GM19467 (cell line): ENCODE measurements at regions not wholly inside any gene's neighbourhood (a gene's known extent, or its start where the extent isn't known, plus 50 kb on each side); places are given as distances from the start of the nearest gene placed in this dataset.

Source experiments
- ATAC-seq: cut with Tn5 transposase; IDR thresholded peaks from one replicate; pipeline ENCODE4 v1.9.1; 2021; ENCODE audit warnings: mild to moderate bottlenecking, moderate library complexity; ENCODE audit not compliant: unreplicated experiment

DNA sequence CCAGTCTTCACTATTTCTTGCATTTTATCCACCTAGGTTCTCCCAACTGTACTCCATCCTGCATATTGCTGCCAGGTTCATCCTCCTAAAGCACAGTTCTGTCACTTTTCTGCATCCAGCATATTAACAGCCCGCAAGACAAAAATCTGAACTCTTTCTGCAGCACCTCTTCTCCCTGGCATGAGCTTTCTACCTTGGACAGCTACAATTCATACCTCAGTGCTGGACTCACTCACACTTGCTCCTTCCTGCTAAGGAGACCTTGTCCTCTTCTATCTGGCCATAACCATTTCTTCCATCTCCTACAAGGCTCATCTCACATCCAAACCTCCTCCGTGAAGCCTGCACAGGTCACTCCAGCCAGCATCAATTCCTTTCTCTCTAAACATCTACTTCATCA, 170.1 kb upstream of the GRIP1 start:
- no peak for ATAC-seq

DNA sequence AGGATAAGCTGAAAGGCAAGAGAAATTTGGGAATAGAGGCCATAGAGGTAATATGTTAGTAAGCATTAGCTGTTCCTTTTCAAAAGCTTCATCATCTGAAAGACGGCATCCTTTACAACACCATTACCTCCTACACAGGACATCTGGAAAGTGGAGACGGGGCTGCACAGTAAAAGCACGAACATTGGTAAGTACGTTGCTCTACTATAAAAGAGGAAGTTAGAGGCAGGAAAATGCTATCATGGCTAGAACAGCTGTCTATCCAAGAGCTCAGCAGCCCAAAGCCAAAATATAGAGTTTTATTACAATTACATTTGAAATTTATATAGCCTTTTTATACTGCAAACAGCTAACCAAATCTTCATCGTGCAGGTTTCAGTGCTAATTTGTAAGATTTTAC, 172.3 kb upstream of the GRIP1 start:
- ATAC-seq = no peak

DNA sequence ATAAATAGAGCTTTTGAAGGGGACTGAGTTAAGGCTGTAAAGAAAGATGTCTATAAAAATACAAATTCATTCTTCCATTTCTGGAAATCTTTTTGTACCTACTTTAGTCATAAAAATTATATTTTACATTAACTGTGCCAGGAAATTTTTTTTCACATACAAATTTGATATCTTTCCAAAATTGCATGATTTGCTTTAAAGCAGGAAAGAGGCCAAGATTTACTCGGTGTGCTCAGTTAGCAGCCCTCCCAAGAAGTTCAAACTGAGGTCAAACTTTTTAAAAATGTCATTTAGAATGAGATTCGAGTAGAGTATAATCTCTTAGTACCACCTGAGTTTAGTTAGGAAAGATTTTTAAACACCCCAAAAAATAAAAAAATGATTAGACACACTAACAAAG, 173.2 kb upstream of the GRIP1 start:
- no peak for ATAC-seq

DNA sequence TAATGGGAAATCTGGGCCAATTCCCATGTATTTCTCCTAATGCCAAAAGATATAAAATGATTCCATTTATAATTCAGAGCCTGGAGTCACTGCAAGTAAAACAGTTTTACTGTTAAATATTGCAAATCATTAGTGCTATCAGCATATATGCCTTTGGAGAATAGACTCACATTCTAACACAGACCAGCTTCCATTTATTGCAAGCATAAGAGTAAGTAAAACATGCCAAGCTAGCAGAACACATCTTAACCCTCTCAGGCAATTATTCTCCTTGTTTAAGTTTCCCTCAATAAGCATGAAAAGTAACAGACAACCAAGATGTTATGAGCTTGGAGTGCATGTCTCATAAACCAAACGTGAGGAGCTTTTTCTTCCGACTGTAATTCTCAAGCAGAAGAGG, 173.9 kb upstream of the GRIP1 start:
- no peak for ATAC-seq

DNA sequence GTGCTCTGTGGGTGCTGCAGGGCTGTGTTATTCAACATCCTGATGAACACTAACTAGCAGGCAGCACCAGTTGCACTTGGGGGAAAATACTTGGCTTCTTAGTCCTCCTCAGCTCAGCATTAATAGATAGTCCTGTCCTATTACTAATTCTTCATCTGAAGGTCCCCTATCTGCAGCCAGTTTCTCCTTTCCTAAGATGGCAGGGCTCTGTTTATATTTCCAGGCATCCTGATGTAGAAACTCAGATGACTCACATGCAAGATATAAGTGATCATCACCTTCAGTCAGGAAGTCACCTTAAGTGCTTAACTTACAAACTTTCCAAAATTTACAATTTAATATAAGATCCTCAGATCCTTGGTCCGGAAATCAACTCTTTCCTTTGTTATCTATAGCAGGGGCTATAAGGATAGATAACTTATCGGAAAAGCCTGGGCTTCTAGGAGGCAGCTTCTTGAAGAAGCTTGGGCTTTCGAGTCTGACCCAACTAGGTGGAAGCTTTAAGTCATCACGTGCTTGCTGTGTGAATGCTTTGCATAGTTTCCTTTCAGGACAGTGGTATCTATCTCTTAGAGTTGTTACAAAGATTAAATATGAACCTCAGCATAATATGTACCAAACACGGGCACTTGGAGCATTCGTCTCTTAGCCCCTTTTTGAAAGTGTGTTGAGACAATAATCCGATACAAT, 181.0 kb upstream of the GRIP1 start:
- no peak for ATAC-seq

DNA sequence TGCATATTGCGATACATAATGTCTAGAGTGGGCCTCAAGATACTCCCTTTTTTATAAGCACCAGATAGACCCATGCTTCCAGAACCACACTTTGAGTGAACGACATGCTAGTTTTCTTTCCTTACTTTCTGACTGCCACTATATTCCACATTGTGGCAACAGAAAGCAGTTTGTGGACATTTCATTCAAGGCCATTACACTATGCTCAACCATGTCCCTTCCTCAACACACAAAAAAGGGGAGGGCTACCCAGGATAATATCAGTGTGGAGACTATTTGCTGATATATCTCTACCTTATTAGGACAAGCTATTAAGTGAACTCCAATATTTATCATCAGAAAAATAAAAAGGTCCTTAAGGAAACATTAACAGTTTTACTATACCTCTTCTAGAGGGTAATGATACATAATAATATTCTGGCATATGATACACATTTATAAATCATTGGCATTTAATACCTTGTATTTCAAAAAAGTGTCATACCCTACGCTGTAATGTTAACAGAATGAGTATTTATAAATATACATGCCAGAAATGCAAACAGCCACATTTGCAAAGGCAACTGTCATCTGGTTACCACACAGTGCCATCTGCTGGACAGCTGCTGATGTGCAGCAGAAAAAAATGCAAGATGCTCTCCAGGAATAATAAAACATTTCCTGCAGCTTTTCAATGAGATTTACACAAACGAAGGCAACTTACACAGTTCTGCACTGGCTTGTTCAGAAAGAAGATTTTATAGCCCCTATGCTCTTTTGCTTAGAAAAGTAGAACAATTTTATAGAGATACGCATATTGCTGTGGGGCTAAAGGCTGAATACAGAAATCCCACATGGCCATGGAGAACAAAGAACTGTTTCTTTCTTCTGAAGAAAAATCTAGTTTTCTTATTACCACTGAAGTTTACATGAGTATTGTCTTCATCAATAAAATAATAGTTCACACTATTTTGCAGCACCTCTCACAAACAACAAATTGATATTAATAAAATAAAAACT, 182.2 kb upstream of the GRIP1 start:
- no peak for ATAC-seq

DNA sequence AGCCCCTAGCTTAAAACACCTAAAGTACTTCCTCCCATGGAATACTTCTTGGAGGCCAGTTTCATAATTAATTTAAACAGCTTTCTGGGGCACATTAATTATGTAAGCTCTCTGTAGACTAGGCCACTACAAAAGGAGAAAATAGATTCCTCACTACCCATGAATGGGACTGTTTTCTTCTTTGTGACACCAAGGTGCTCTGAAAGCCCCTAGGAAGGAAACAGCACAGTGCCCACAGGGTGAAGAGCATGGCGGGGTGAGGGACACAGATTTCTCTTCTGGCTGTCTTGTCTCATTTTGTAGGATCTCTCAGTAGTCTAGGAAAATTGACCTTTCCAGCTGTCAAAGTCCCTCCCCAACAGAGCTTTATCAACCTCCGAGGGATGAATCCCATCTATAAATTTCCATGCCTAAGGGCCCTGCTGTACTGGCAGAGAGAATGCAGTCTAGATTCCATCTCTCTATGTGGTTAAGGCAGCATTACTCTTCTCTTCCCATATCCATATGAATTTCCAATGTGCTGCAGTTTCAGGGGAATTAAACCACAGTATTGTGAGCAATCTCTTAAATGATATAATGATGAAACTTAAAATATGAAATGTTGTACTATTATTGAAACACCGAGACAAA, 183.6 kb upstream of the GRIP1 start:
- ATAC-seq = no peak

DNA sequence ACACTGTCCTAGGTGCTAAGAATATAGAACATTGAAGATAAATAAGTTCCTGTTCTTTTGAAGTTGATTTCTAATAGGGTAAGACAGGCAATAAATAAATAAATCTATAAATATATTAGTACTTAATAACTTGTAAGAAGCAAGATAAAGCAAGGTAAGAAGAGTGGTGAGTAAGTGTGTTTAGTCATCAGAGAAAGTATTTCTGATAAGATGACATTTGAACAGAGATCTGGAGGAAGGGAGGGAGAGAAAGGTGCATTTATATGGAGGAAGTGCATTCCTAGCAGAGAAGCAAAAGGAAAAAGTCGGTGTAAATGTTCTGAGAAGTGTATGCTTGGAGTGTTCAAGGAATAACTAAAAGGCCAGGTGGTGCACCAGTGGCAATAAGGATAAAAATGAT, 184.4 kb upstream of the GRIP1 start:
- ATAC-seq = no peak

DNA sequence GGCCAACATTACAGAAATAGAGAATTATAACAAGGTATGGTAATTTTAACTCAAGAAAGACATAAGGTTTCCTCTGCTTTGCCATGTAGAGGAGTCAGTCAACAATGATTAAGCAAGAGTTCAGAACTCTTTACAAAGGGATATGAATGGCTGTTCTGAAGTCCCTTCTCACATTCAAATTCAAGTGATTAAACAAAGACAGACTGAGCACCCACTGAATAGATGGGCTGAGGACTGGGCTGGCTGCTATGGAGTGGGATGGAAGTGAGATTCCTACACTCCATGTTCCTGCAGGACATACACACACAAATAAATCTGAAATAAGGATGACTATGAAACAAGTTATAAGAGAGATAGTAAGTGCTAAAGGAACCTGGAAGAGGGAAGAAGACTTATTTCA, 199.0 kb upstream of the GRIP1 start:
- no peak for ATAC-seq

DNA sequence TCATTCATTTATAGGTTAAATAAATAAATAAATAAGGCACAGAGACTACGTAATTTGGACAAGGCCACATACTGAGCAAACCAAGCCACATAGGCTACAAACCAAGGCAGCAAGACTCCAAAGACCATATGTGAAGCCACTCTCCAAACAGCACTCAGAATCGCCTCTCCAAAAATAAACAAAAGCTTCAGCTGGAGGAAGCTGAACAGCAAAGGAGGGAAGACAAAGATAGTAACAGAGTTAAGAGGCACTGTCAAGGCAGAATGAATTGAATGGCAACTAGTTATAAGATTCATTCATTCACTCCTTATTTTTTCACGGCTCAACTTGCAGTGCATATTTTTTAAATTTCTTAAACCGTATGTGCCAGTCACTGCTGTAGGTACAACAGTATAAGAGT, 200.5 kb upstream of the GRIP1 start:
- no peak for ATAC-seq

DNA sequence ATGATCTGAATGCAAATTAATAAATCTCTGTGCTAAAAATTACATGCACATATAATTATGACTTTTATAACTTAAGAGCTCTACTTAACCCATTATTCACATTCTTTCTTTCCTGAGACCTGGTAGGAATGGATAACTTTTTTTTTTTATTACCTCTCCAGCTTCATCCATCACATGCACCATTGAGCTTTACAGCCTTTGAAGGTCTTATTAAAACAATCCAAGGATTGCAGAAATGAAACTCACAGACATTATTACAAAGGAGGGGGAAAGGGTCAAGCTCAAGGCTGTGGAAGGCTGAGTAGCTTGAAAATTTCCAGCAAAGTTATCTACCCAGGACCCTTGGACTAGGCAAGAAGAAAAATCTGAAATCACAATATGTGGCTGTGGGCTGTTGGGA, 202.5 kb upstream of the GRIP1 start:
- no peak for ATAC-seq

DNA sequence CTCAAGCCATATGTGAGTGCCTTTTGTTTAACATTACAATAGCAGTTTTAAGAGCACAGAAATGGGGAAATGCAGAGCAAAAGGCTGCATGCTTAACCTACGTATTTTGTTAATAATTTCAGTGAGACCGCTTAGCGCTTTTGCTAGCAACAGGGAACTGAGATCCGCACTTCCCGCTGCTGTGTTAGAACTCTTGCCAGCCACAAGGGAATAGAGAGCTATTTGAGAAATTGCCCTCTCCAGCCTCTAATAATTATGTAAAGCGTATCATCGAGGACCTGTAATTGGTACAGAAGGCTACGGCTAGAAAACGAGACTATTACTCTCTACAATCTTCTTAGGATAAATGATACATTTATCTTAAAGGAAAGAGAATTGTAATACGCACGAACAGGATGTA, 205.2 kb upstream of the GRIP1 start:
- no peak for ATAC-seq

DNA sequence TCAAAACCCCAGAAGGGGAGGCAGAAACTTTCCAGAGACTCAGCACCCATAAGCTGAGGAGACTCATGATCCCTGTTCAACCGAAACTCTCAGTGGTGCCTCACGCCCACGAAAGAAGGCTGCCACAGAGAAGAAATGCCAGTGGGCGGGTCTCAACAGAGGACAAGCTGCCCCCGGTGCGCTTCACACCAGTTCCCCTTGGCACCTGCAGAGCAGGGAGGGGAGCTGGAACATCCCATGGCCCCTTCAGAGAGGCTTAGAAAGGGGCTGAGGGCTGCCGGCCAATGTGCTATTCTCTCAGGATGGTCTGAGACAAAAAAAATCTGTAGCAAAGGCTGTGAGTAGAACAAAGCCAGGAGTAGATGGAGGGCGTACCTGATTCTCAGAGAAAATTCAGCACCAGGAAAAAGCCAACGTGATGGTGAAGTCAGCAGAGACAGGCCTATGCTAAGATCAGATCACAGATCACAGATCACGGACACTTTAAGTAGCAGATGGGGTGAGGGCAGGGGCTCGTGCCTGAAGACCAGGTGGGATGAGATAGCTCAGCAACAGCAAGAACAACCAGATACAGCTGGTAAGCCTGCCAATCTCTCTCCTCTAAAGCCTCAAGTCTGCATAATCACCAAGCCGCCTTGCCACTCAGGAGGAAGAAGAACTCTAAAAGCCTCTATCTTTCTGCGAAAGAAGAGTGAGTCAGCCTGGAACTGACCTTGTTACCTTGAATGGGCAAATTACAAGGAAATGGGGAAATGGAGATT, 206.4 kb upstream of the GRIP1 start:
- ATAC-seq = no peak

DNA sequence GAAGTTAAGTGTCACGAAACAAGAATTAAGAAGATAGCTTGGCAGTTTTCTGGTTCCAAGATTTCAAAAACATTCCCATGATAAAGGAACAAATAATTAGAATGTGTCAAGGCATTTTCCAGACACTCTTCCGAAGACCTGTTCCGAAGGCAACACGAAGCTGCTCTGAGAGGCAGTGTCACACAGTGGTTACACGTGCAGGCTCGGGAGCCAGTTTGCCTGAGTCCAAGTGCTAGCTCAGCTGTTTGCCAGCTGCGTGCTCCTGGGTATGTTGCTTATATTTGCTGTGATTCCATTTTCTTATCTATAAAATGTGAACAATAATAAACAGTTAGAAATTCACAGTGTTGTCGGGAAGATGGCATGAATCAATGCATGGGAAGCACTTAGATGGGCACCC, 217.9 kb upstream of the GRIP1 start:
- no peak for ATAC-seq

DNA sequence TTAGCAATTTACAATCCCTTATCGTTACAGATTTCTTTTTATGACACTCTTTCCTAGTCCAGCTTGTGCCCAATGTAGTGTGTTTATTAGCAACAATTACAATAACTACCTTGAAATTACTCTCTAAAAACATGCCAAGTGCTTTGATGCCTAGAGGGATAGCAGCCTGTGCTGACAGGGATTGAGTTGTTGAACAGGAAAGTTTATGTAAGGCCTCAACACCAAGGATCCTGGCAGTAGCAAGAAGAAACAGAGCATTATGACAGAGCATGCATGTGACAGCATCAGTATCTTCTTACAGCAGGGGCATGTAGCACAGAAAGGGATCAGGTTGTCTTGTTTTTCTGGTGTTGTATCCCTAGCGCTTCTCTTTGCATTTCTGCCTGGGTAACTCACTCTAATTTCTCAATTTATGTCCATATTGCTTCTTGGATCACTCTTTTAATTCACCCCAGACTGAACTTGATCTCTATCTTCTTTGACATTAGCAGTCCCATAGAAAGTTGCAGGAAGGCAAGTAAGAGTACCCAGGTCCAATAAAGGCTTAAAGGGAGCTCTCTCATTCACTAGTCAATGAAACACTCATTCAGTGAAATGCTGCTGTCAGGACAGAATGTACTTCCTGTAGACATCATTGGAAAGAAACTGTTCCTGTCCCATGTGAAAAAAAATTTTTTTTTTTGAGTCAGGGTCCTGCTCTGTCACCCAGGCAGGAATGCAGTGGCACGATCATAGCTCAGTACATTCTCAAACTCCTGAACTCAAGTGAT, 220.0 kb upstream of the GRIP1 start:
- no peak for ATAC-seq

DNA sequence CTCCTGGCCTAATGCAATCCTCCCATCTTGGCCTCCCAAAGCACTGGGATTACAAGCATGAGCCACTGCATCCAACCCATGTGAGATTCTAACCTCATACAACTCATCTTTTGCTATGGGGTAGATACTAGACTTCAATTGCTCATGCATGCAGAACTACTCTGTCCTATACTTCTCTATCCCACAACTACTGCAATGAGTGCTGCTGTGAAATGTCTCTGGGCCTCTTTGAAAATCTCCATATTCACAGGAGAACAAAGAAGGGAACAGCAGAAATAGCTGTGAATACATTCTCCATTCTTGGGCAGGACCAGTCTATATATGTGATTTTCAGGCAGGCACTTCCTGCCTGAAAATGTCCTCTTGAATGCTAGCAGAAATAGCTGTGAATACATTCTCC, 220.7 kb upstream of the GRIP1 start:
- no peak for ATAC-seq

DNA sequence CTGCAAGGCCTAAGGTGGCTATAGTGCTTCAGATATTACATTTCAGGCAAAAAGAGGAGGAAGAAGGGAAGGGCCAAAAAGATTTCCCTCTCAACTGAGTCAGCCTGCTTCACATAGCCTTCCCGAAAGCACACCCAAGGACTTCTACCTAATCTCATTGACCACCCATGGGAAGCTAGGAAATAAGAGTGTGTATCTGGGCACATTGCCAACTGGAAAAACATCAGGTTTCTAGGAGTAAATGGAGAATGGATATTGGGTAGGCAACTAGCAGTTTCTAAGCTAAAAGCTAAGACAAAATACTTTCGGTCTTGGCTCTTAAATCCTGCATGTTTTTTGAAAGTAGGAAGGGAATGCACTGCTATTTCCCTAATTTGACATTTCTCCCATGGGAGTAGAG, 221.7 kb upstream of the GRIP1 start:
- ATAC-seq = no peak

DNA sequence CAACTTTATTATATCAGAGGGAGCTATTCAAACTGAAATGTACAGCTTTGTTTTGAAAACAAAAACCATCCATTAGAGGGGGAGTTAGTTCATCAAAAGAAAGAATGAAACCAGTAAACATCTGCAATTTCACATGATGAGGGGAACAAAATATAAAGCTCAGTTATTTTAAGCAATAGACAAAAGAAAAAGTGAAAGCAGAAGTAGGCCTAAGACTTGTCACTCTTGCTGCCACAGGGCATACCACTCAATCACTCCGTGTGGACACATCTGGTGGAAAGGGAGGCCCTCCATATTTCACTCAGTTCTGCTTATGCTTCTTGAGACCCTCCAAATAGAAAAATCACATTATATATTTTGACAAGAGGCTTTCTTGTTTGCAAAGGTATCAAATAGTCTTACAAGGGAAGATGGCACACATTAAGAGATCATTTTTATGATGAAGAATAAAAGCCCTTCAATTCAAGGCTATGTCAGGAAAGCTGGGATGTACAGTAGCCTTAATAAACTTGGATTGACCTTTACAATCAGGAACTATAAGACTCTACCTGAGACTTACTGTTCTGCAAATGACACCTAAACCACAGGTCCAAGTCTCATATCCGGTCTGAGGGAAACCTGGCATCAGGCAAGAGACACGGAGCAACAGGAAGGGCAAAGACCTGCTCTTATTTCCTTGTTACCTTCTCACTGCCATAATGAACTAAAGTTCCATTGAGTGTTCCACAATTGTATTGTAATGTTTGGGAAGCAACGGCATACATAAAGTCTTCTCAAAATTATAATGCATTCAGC, 222.5 kb upstream of the GRIP1 start:
- ATAC-seq = peak; percentile 91

DNA sequence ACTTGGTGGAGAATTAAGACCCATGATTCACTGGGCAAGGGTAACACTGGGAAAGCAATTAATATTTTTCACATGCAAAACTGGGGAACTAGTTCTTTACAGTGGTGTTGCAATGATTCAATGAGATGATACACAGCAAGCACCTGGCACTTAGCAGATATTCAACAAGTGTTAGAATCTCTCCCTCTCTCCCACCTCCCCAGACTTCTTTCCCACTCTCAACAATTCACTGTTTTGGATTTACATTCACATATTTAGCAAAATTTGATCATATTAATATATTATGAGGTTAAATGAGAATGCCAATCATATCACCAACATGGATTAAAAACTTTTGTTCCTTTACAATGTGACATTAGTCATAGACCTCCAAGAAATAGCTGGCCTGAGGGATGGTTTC, 223.1 kb upstream of the GRIP1 start:
- no peak for ATAC-seq
